H4 (cell line): ENCODE measurements at regions not wholly inside any gene's neighbourhood (a gene's known extent, or its start where the extent isn't known, plus 50 kb on each side); places are given as distances from the start of the nearest gene placed in this dataset.

Experiments used
- DNase-seq: peaks from one replicate; pipeline ENCODE4 v3.0.0-alpha.2; 2015; ENCODE audit warnings: low spot score

- no peak for DNase-seq
Observed at GRCh38 chr4:140316799-140317198, 56.6 kb upstream of the SCOC start.

DNA sequence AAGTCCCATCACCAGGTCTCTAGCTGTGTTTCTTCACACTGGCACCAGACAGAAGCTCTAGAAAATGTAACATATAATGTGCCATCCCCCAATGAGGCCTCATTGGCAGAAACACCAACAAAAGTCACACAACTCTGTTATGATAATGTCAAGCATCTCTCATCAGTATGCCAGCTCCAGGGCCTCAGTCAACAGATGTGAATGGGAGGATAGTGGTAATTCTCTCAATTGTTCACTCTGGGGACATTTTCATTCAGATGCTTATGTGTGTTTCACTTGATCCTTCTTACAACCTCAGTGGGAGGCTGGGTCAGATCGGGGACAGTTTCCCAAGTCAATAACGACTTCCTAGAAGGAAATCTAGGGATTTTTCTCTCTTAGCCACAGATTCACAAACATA lies 57.5 kb upstream of the SCOC start:
- DNase-seq = no peak

- DNase-seq = no peak
Observed at GRCh38 chr4:140315438-140315837, 58.0 kb upstream of the SCOC start.

- DNase-seq = no peak
Observed at GRCh38 chr4:140315019-140315418, 58.4 kb upstream of the SCOC start.

DNA sequence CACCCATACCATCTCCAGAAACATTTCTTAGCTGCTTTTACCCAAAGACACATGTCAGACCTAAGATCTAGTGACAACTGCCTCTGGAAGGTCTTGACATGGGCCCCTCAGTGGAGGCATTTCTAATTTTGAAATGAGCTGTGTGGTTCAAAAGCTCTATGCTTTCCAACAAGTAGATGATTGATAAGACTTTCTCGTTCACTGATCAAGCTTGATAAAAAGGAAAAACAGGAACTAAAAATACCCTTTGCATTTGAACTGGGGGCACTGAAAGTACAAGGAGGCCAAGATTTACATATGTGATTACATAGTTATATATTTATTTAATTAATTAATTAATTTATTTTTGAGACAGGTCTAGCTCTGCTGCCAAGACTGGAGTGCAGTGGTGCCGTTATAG lies 61.3 kb upstream of the SCOC start:
- no peak for DNase-seq

DNA sequence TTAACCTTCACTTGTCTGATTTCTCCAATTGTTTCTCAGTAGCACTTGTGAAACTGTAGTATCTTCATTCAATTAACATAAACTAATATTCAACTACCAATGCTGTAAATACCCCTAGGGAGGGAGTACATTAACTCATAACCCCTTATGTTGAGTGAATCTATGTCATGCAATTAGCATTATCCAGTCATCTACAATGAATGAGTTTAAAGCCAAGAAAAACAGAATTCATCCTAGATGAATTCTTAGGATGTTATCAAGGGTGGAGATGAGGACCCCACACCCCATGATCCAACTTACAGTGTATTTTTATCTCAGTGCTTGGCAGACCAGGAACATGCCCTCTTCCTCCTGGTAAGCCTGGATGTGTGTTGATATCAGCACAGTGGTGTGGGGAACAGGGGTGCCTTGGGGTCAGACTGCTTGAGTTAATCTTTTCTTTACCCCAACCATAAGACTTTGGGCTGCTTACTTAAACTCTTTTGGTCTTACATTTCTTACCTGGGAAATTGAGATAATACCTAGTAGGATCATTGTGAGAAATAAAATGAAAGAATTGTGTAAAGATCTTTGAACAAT lies 62.1 kb upstream of the SCOC start:
- DNase-seq = no peak

DNA sequence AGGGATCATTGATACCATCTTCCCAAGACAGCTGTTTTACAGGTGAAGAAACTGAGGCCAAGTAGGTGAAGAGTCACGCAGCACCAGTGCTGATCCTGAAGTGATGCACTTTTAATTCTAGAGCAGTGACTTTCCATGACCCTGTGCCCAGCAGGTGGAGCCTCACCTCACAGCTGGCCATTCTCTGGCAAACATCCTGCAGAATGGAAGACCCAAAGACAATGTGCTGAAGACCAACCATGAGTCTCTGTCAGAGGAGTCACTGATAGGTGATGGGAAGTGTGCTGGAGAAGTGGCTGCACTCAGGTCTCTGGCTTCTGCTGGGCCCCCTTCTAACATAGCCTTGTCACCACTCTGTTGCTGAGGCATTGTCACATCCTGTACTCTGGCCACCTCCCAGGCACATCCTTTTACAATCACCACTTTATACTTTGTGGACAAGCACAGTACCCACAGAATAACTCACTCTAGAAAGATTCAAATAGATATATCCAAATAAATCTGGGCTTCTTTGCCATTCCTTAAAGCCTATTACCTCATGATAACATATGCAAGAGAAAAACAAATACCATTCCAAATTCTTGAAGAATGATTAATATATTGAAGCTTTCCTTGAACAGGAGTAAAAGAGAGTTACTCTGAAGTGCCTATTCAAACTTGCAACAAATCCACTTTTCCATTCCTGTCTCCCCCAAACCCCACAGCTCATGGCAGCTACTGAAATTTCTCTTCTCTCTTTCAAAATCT lies 64.1 kb upstream of the SCOC start:
- no peak for DNase-seq

DNA sequence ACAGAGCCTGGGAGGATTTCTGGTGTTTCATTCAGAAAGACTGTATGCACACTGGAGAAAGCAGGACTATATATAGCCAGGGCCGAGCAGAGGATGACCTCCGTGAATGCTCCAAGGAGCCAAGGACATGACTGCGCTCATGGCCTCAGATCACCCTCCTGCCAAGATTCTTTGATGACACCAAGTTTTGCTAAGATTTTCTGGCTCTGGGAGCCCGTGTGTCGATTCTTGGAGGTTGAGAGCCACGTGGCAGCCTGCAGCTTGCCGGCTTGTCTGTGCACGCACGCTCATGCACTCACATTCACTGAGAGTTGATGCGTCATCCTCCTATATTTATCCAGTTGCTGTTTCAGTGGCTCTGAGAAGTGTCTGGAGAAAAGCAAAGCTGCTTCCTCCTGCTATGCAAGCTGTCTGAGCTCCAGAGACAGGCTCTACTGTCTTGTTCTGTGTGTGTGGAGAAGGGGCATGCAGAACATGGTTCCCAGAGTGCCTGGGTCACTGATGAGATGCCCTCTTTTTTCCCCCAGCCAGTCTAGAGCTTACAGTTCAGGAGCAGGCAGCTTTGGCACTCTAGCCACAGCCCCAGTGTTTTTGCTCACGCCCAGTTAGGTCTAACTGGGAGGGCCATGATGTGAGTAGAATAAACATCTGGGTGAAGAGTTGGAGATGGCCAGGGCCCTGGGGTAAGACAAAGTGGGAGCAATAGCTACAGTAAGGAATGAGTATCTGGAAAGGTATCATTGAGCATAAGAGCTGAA lies 64.9 kb upstream of the SCOC start:
- DNase-seq = peak; percentile 77

GRCh38 chr4:140305053-140305452 lies 68.4 kb upstream of the SCOC start:
- no peak for DNase-seq

DNA sequence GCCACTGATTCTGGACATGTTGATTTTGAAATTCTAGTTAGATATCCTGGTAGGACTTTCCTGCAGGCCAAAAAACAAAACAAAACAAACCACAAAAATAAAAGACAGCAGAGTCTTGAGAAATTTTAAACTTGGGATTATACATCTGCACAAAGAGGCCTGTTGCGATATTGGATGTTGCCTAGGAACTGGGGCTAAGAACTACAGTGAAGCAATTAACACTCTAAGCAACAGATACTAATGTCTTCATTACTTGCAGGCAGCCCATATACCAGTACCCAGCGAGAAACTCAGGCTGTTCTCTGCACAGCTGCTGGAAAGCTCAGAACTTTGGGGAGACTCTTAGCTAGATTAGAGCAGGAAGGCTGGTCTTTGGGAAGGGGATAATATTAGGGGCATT lies 69.1 kb upstream of the SCOC start:
- DNase-seq = no peak

DNA sequence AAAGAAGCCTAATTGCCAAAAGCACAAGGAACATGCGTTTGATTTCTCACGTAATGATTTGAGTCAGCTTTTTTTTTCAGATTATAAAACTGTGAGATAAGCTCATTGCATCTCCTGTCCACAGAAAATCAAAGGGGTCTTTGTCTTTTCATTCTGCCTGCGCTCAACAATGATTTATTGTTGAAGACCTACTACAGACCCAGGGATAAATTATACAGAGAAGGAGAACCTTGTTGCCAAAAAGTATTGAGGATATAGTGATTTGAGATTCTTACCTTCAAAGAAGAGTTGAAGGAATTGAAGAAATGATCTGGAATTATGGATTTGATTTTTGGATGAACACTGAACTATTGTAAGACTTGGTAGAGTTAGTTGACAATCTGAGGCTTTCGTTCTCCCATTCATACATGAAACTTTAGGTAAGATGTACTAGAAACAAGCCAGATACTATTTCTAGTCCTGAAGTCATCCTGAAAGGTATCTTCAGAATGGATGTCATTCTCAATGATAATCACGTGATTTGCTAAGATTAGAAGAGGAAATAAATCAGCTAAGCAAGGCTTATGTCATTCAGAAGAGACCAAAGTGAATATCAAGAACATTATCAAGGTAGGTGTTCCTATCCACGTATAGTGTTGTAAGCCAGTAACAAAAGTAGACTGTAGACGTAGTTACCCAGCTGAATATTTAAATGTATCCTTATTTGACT lies 71.1 kb upstream of the SCOC start:
- no peak for DNase-seq

- DNase-seq = peak; percentile 44
Observed at GRCh38 chr4:140300271-140300970, 73.0 kb upstream of the SCOC start.

DNA sequence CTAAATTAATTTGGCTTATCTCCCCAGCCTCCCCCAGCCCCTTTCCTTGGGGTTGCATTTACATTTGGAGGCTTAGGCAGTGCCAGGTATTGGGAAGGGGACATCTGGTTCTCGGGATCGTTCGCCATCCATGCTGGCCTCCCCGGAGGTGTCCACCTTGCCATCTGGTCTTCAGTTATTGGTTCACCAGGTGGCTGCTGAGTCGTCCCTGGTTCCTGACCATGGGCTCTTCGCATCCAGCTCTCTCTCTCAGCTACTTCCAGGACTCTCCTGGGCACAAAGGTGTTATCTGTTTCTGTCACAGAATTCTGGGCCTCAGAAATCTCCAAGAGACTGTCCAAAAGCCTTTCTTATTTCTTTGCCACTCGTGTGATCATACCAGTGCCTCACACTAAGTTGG lies 75.4 kb upstream of the SCOC start:
- no peak for DNase-seq

GRCh38 chr4:140297221-140297570 lies 76.2 kb upstream of the SCOC start:
- DNase-seq = no peak

DNA sequence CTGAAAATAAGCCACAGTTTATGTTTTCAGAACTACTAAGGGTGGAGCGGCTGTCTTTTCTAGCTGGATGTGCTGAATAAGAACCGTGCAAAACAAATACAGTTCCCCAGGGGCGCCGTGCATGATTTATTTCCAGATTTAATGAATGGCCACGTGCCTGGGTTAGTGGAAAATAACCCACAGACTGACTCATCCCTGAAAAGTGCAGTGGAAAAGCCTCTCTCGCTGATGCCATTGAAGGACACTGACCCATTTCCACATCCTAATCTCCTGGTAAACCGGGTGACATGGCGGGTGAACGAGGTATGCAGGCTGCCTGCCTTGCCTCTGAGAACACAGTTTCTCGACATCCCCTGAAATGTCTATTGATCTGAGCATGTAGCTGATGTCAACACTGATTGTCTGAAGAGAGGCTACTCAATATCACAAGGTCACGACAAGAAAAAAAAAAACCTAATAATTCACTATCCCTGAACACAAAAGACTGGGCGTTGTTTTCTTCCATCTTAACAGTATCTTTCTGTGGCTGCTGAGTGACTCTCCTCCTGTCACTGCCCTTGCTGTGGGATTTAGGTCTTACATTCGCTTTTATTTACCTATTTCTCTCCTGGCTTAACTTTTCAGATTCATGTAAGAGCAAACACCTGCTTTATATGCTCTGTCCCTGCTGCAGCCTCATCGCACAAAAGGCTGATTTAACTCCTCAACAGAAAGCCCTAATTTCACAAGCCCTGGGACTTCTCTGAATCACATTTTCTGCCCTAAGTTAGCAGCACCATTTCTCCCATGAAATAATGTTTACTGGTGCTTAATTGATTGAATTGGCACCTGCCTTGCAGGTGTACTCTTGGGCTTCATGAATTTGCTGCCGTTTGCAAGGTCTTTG lies 76.9 kb upstream of the SCOC start:
- peak; percentile 66 for DNase-seq

- no peak for DNase-seq
Observed at GRCh38 chr4:140293979-140294378, 79.5 kb upstream of the SCOC start.

- no peak for DNase-seq
Observed at GRCh38 chr4:140291259-140291658, 82.2 kb upstream of the SCOC start.

DNA sequence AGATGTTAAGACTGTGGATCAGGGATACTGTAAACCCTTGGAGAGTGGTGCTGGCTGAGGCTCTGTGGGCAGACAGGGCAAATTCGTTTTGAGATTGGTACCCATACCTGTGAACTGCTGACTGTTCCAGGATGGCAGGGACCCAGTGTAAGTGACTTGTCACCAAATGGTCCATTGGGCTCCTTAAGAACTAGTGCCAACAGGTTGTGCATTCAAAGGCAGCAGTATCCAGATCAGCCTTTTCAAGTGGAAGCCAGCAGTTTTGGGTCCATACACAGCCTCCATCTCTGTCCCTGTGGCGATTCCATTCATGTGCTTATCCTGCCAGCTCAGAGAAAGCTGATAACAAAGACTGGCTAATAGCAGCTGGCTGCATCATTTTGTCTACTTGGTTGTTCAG lies 84.0 kb upstream of the SCOC start:
- DNase-seq = no peak

- DNase-seq = no peak
Observed at GRCh38 chr4:140286456-140286855, 87.0 kb upstream of the SCOC start.

- DNase-seq = no peak
Observed at GRCh38 chr4:140284456-140284855, 89.0 kb upstream of the SCOC start.
